ENCODE measurements at regions not wholly inside any gene's neighbourhood (a gene's known extent, or its start where the extent isn't known, plus 50 kb on each side); places are given as distances from the start of the nearest gene placed in this dataset.

DNA sequence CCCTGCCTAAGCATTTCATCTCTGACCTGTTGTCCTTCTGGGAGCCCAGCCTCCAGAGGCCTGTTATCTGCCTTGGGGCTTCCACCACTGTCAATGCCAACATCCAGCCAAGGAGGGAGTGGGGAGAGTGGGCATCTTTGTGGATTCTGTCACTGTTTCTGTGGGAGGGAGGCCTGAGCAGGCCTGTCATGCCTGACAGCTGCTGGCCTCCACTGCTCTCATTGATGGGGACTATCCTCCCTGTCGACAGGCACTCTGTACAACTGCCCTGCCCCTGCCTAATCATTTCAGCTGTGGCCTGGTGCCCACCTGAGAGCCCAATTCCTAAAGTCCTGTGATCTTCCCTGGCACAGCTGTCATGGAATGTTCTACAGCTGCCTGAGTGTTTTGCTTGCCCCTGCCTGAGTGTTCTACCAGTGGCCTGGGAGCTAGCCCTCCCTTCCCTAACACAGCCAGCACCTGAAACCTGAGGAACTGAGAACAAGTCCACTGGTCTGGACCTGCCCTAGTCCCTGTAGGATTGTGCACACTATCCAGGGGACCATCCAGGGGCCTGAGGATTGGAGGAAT is 145.3 kb downstream of the FAM83B start:
- no peak for TF ChIP-seq Cebpa-rat (IDR thresholded peaks at IDR 0.05)
- Histone ChIP-seq H3K27ac (no peak overlapping the region), H3K36me3 (no peaks in the 10 kb centered on the region), H3K4me2 (no peak overlapping the region), H3K27me3 (no peaks in the 10 kb centered on the region), H3K4me3 (no peak overlapping the region), H3K9ac (no peak overlapping the region), H3K9me3 (replicated peaks in 1 of 11) (peaks cover 4 to 37% (median 22%) of the 10 kb centered on the region in 11 experiments; a peak in 20 of 22 replicates), H3K4me1 (no peaks in the 10 kb centered on the region), H4K20me1 (no peaks in the 10 kb centered on the region)

DNA sequence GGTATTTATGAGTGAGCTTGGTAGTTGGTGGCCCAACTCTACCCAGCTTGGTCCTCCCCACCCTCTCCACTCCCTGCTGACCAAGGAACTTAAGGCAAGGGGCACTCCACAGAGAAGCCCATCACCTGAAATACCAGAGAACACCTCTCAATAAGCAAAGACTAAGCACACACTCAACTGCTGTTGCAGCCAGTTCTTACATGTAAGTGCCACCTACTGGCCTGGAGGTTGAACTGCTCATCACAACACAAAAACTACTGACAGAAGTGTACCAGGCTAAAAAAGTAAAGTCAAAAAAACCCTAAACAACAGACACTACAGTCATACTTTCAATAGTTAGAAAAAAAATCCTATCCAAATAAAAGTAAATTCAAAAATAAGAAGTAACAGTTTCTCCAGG is 146.2 kb downstream of the FAM83B start:
- no peak for TF ChIP-seq Cebpa-rat (IDR thresholded peaks at IDR 0.05)
- H3K36me3 ChIP-seq: no peaks in the 10 kb centered on the region
- no peaks in the 10 kb centered on the region for H3K4me1 ChIP-seq
- peaks cover 4 to 33% (median 22%) of the 10 kb centered on the region in 11 experiments; a peak in 20 of 22 replicates for H3K9me3 ChIP-seq (replicated peaks in 1 of 11)
- no peak overlapping the region for H3K9ac ChIP-seq
- H3K4me3 ChIP-seq: no peak overlapping the region
- no peaks in the 10 kb centered on the region for H3K27me3 ChIP-seq
- no peaks in the 10 kb centered on the region for H4K20me1 ChIP-seq
- no peak overlapping the region for H3K4me2 ChIP-seq
- no peak overlapping the region for H3K27ac ChIP-seq

DNA sequence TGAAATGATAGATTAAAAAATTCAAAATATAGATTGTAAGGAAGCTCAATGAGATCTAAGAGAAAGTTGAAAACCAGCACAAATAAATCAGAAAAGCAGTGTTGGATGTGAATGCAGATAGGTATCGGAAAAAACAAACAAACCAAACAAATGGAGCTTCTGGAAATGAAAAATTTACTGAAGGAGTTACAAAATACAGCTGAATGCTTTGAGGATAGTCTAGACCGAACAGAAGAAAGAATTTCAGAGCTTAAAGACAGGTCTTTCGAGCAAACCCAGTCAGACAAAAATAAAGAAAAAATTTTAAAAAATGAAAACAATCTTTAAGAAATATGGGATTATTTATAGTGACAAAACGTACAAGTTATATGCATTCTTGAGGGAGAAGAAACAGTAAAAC is 146.7 kb downstream of the FAM83B start:
- Histone ChIP-seq H3K9ac (no peak overlapping the region), H3K4me1 (no peaks in the 10 kb centered on the region), H4K20me1 (no peaks in the 10 kb centered on the region), H3K4me3 (no peak overlapping the region), H3K9me3 (replicated peaks in 1 of 11) (peaks cover 4 to 33% (median 22%) of the 10 kb centered on the region in 11 experiments; a peak in 20 of 22 replicates), H3K4me2 (no peak overlapping the region), H3K36me3 (no peaks in the 10 kb centered on the region), H3K27me3 (no peaks in the 10 kb centered on the region), H3K27ac (no peak overlapping the region)
- no peak for TF ChIP-seq Cebpa-rat (IDR thresholded peaks at IDR 0.05)

- H3K4me2 ChIP-seq: no peak overlapping the region
- H3K4me3 ChIP-seq: no peak overlapping the region; a peak in 1 of 20 replicates
- H3K9ac ChIP-seq: no peak overlapping the region
- H3K27ac ChIP-seq: no peak overlapping the region
- no peaks in the 10 kb centered on the region for H3K27me3 ChIP-seq
- H3K36me3 ChIP-seq: no peaks in the 10 kb centered on the region
- peaks cover 4 to 32% (median 22%) of the 10 kb centered on the region in 11 experiments; a peak in 20 of 22 replicates for H3K9me3 ChIP-seq (replicated peaks in 1 of 11)
- H3K4me1 ChIP-seq: no peaks in the 10 kb centered on the region
- no peak for TF ChIP-seq Cebpa-rat (IDR thresholded peaks at IDR 0.05)
- H4K20me1 ChIP-seq: no peaks in the 10 kb centered on the region
Measured at GRCh38 chr6:54993948-54994347, 147.4 kb downstream of the FAM83B start.

DNA sequence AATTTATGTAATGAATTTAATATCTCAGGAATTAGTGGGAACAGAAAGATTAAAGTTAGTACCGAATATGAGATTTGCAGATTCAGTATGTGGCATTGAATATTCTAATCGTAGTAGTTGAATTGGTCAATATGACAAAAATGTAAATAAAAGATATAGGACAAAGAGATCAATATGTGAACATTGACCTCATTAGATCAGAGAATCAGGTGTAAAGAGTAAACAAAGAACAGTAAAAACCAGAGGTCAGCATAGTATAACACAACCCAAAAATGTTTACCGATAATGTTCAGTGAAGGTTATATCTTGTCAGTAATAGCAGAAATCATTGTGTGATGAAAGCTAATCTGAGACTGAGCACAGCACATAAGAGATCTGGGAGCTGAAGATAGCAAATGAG is 152.0 kb downstream of the FAM83B start:
- Histone ChIP-seq H3K36me3 (no peaks in the 10 kb centered on the region), H3K27ac (no peak overlapping the region), H3K4me2 (no peak overlapping the region), H3K4me1 (0 out of 20 replicates have a peak, but pooled peaks cover 0 to 4% (median 0%) of the 10 kb centered on the region in 10 experiments), H3K4me3 (no peak overlapping the region), H4K20me1 (no peaks in the 10 kb centered on the region), H3K27me3 (no peaks in the 10 kb centered on the region), H3K9ac (no peak overlapping the region), H3K9me3 (replicated peaks in 1 of 11) (peaks cover 0 to 13% (median 10%) of the 10 kb centered on the region in 11 experiments; a peak in 18 of 22 replicates)
- no peak for TF ChIP-seq Cebpa-rat (IDR thresholded peaks at IDR 0.05)

DNA sequence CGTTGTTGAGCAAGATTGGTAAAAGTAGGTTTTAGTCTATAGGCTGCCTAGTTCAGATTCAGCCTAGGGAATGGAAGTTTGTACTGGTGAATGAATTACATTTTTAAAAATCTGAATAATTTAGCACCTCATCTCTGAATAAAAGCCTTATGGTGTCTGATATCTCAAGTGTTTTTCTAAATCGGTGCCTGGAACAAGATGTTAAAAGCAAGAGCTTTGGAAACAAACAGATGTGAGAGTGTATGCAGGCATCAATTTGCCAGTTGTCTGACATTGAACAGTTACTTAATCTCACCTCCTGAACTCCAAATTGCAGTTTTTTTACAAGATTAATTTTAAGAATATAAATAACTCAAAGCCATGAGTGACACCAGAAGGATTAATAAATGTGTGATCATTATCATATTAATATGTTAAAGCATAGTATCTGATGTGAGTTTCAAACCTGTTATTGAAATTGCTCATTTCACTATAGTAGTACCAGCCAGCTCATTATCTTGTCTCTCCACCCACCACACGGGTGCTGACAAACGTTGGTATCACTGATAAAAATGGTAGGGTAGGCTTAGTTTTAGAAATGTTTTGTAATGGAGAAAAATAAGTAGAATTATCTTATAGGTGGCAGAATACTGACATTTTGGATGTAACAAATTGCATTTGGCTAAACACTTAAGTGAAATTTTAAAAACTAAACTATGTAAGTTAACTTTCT is 157.3 kb downstream of the FAM83B start:
- Histone ChIP-seq H3K9me3 (replicated peaks in 1 of 11) (peaks cover 0 to 10% (median 0%) of the 10 kb centered on the region in 11 experiments; a peak in 3 of 22 replicates), H3K9ac (no peak overlapping the region), H3K27me3 (no peaks in the 10 kb centered on the region), H3K36me3 (no peaks in the 10 kb centered on the region), H3K4me1 (peaks cover 0 to 8% (median 0%) of the 10 kb centered on the region in 10 experiments; a peak in 1 of 20 replicates), H4K20me1 (no peaks in the 10 kb centered on the region), H3K4me2 (no peak overlapping the region), H3K4me3 (no peak overlapping the region), H3K27ac (no peak overlapping the region)
- TF ChIP-seq Cebpa-rat (IDR thresholded peaks at IDR 0.05): no peak

DNA sequence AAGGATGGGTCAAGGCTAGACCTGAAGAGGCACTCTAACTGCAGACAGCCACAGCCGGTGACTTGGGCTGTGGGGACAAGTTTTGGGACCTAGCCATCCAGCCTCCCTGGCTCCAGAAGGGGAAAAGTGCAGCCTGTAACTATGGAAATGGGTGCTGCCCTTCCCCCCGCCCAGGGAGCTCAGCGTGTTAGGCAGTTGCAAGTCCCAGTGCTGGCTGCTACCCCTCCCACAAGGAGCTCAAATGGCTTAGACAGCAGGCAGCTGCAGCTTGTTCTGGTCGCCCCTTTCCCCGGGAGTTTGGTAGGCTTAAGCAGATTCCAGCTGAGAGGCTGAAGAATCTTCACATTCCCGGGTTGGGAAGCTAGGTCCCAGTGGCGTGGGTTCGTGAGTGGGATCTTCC is 162.6 kb downstream of the FAM83B start:
- TF ChIP-seq Cebpa-rat (IDR thresholded peaks at IDR 0.05): no peak
- Histone ChIP-seq H3K9ac (no peak overlapping the region), H3K4me3 (no peak overlapping the region), H3K36me3 (no peaks in the 10 kb centered on the region), H3K9me3 (replicated peaks in 1 of 11) (peaks cover 0 to 19% (median 0%) of the 10 kb centered on the region in 11 experiments; a peak in 4 of 22 replicates), H3K4me1 (peaks cover 0 to 8% (median 0%) of the 10 kb centered on the region in 10 experiments; a peak in 1 of 20 replicates), H3K4me2 (no peak overlapping the region), H4K20me1 (no peaks in the 10 kb centered on the region), H3K27ac (no peak overlapping the region), H3K27me3 (no peaks in the 10 kb centered on the region)

GRCh38 chr6:55011034-55011433 is 163.3 kb upstream of the HCRTR2 start:
- H3K9ac ChIP-seq: no peak overlapping the region
- TF ChIP-seq Cebpa-rat (IDR thresholded peaks at IDR 0.05): no peak
- no peak overlapping the region for H3K4me2 ChIP-seq
- peaks cover 0 to 19% (median 0%) of the 10 kb centered on the region in 11 experiments; a peak in 4 of 22 replicates for H3K9me3 ChIP-seq (replicated peaks in 1 of 11)
- no peak overlapping the region for H3K4me3 ChIP-seq
- no peaks in the 10 kb centered on the region for H3K27me3 ChIP-seq
- H4K20me1 ChIP-seq: no peaks in the 10 kb centered on the region
- H3K27ac ChIP-seq: no peak overlapping the region
- no peaks in the 10 kb centered on the region for H3K4me1 ChIP-seq
- no peaks in the 10 kb centered on the region for H3K36me3 ChIP-seq

GRCh38 chr6:55012454-55012853 is 161.9 kb upstream of the HCRTR2 start:
- Histone ChIP-seq H4K20me1 (no peaks in the 10 kb centered on the region), H3K27me3 (no peaks in the 10 kb centered on the region), H3K9me3 (replicated peaks in 1 of 11) (peaks cover 0 to 19% (median 0%) of the 10 kb centered on the region in 11 experiments; a peak in 3 of 22 replicates), H3K4me2 (no peak overlapping the region), H3K36me3 (no peaks in the 10 kb centered on the region), H3K4me3 (no peak overlapping the region), H3K9ac (no peak overlapping the region), H3K27ac (no peak overlapping the region), H3K4me1 (no peaks in the 10 kb centered on the region)
- no peak for TF ChIP-seq Cebpa-rat (IDR thresholded peaks at IDR 0.05)
